Endodermal cell (in vitro differentiated cells): ENCODE measurements at regions not wholly inside any gene's neighbourhood (a gene's known extent, or its start where the extent isn't known, plus 50 kb on each side); places are given as distances from the start of the nearest gene placed in this dataset.

Source experiments
- DNase-seq: peaks from one replicate; pipeline ENCODE4 v3.0.0-alpha.2; 2017
- H3K27ac ChIP-seq: 2 replicates; pipeline ENCODE4 v1.5.1; 2013; ENCODE audit warnings: mild to moderate bottlenecking, low read depth, low read length, moderate library complexity
- H3K27me3 ChIP-seq: 2 replicates; pipeline ENCODE4 v1.6.1; 2013; ENCODE audit warnings: mild to moderate bottlenecking, low read length, moderate library complexity; ENCODE audit not compliant: insufficient read depth, control insufficient read depth, poor library complexity, severe bottlenecking
- H3K36me3 ChIP-seq: 2 replicates; pipeline ENCODE4 v1.7.0; 2013; ENCODE audit warnings: mild to moderate bottlenecking, low read length, moderate library complexity; ENCODE audit not compliant: control insufficient read depth, insufficient read depth
- H3K4me1 ChIP-seq: one replicate; pipeline ENCODE4 v1.7.0; 2013; ENCODE audit warnings: low read length; ENCODE audit not compliant: control insufficient read depth, insufficient read depth
- H3K4me3 ChIP-seq: 2 replicates; pipeline ENCODE4 v1.5.1; 2013; ENCODE audit warnings: mild to moderate bottlenecking, low read length, moderate library complexity
- H3K9ac ChIP-seq: 2 replicates; pipeline ENCODE4 v1.6.1; 2013; ENCODE audit warnings: mild to moderate bottlenecking, low read length, moderate library complexity; ENCODE audit not compliant: poor library complexity, severe bottlenecking; ENCODE audit errors: extremely low read depth
- H3K9me3 ChIP-seq: 2 replicates; pipeline ENCODE4 v1.6.1; 2013; ENCODE audit warnings: mild to moderate bottlenecking, low read length, moderate library complexity; ENCODE audit not compliant: control insufficient read depth
- H3K27ac Mint-ChIP-seq: 2 replicates; pipeline ENCODE4 v1.8.0; 2020; ENCODE audit warnings: mixed read lengths
- H3K27me3 Mint-ChIP-seq: 2 replicates; pipeline ENCODE4 v1.8.0; 2021; ENCODE audit warnings: mild to moderate bottlenecking, mixed read lengths; ENCODE audit not compliant: insufficient read depth
- H3K36me3 Mint-ChIP-seq: 2 replicates; pipeline ENCODE4 v1.8.0; 2020; ENCODE audit warnings: low read depth, mixed read lengths
- H3K4me1 Mint-ChIP-seq: 2 replicates; pipeline ENCODE4 v1.8.0; 2020; ENCODE audit warnings: mixed read lengths
- H3K4me3 Mint-ChIP-seq: 2 replicates; pipeline ENCODE4 v1.8.0; 2020; ENCODE audit warnings: mild to moderate bottlenecking, moderate library complexity, mixed read lengths
- H3K9me3 Mint-ChIP-seq: 2 replicates; pipeline ENCODE4 v1.8.0; 2020; ENCODE audit warnings: mild to moderate bottlenecking, mixed read lengths
- CTCF ChIP-seq: fragments of 200-600 bp; sonication (generic); conservative IDR thresholded peaks from 2 replicates; pipeline ENCODE4 v1.5.0; 2021; ENCODE audit warnings: antibody characterized with exemption, mild to moderate bottlenecking
- WGBS, 2 experiments: methylation state at CpG; one replicate each; pipeline versions ENCODE4 v1.1.5 to v1.1.7; 2013; ENCODE audit warnings: missing lambda C conversion rate in 2 of 2, mixed read lengths in 1 of 2; ENCODE audit not compliant: insufficient coverage in 1 of 2, insufficient read length in 1 of 2; 5-methylcytosine and 5-hydroxymethylcytosine counted together

GRCh38 chr3:18841422-18842343 is 306.6 kb upstream of the KCNH8 start:
- Mint-ChIP-seq H3K27ac (no peak overlapping the region), H3K4me1 (peaks cover 20% of the 10 kb centered on the region), H3K4me3 (no peak overlapping the region), H3K9me3 (no peaks in the 10 kb centered on the region), H3K27me3 (no peaks in the 10 kb centered on the region), H3K36me3 (no peaks in the 10 kb centered on the region)
- Histone ChIP-seq H3K9ac (no peak overlapping the region), H3K4me3 (no peak overlapping the region), H3K9me3 (no peaks in the 10 kb centered on the region), H3K27ac (no peak overlapping the region), H3K4me1 (peaks cover 9% of the 10 kb centered on the region), H3K36me3 (no peaks in the 10 kb centered on the region), H3K27me3 (no peaks in the 10 kb centered on the region)
- DNase-seq = no peak
- no peak for TF ChIP-seq CTCF
- 90 to 93% methylated on average over 3 to 6 of the region's 6 CpGs for WGBS, 2 experiments

GRCh38 chr3:18840535-18841137 is 307.7 kb upstream of the KCNH8 start:
- Histone ChIP-seq H3K27ac (no peak overlapping the region), H3K27me3 (no peaks in the 10 kb centered on the region), H3K9me3 (no peaks in the 10 kb centered on the region), H3K36me3 (no peaks in the 10 kb centered on the region), H3K4me1 (peaks cover 9% of the 10 kb centered on the region), H3K4me3 (no peak overlapping the region), H3K9ac (no peak overlapping the region)
- Mint-ChIP-seq H3K4me1 (peaks cover 24% of the 10 kb centered on the region), H3K36me3 (no peaks in the 10 kb centered on the region), H3K4me3 (no peak overlapping the region), H3K27ac (no peak overlapping the region), H3K27me3 (no peaks in the 10 kb centered on the region), H3K9me3 (no peaks in the 10 kb centered on the region)
- no peak for TF ChIP-seq CTCF
- DNase-seq = no peak
- WGBS, 2 experiments = 94 to 97% methylated on average over 3 of the region's 3 CpGs

GRCh38 chr3:18838758-18839157 is 309.6 kb upstream of the KCNH8 start:
- Histone ChIP-seq H3K27ac (no peak overlapping the region), H3K4me3 (no peak overlapping the region), H3K9ac (no peak overlapping the region), H3K9me3 (no peaks in the 10 kb centered on the region), H3K4me1 (peaks cover 7% of the 10 kb centered on the region), H3K36me3 (no peaks in the 10 kb centered on the region), H3K27me3 (no peaks in the 10 kb centered on the region)
- no peak overlapping the region for H3K4me3 Mint-ChIP-seq
- no peak for TF ChIP-seq CTCF
- H3K36me3 Mint-ChIP-seq = no peaks in the 10 kb centered on the region
- H3K9me3 Mint-ChIP-seq = no peaks in the 10 kb centered on the region
- H3K27me3 Mint-ChIP-seq = no peaks in the 10 kb centered on the region
- H3K27ac Mint-ChIP-seq = no peak overlapping the region
- 60 to 89% methylated on average over 1 of the region's 1 CpG for WGBS, 2 experiments
- H3K4me1 Mint-ChIP-seq = peaks cover 17% of the 10 kb centered on the region
- DNase-seq = no peak
